COLO829 (cell line): ENCODE measurements at regions not wholly inside any gene's neighbourhood (a gene's known extent, or its start where the extent isn't known, plus 50 kb on each side); places are given as distances from the start of the nearest gene placed in this dataset.
"Not testable (repeated sequence)": the region's sequence is repeated elsewhere in the genome, so short reads cannot be mapped to it uniquely, and the experiment has no call there.

Experiments
- DNase-seq: peaks from one replicate; pipeline ENCODE4 v3.0.0; 2012; ENCODE audit warnings: low spot score

- no peak for DNase-seq
Observed at GRCh38 chr13:80173224-80173623, 167.7 kb downstream of the SPRY2 start.

GRCh38 chr13:80171096-80171495 is 169.8 kb downstream of the SPRY2 start:
- peak; percentile 48 for DNase-seq

GRCh38 chr13:80168089-80168850 is 172.7 kb downstream of the SPRY2 start:
- no peak for DNase-seq

- DNase-seq = no peak
Observed at GRCh38 chr13:80166352-80166751, 174.6 kb downstream of the SPRY2 start.

- DNase-seq = no peak
Observed at GRCh38 chr13:80164462-80164861, 176.5 kb downstream of the SPRY2 start.

- DNase-seq = no peak
Observed at GRCh38 chr13:80161896-80162295, 179.0 kb downstream of the SPRY2 start.

- no peak for DNase-seq
Observed at GRCh38 chr13:80161219-80161618, 179.7 kb downstream of the SPRY2 start.

- DNase-seq = peak; percentile 20
Observed at GRCh38 chr13:80160110-80160509, 180.8 kb downstream of the SPRY2 start.

GRCh38 chr13:80157261-80157932 is 183.5 kb downstream of the SPRY2 start:
- DNase-seq = no peak

- not testable (repeated sequence) for DNase-seq
Observed at GRCh38 chr13:80152142-80152541, 188.8 kb downstream of the SPRY2 start.

- DNase-seq = no peak
Observed at GRCh38 chr13:80151016-80151415, 189.9 kb downstream of the SPRY2 start.

- DNase-seq = no peak
Observed at GRCh38 chr13:80149736-80150135, 191.2 kb downstream of the SPRY2 start.

- no peak for DNase-seq
Observed at GRCh38 chr13:80145171-80145690, 195.7 kb downstream of the SPRY2 start.

- no peak for DNase-seq
Observed at GRCh38 chr13:80144493-80144892, 196.4 kb downstream of the SPRY2 start.

GRCh38 chr13:80141123-80141849 is 199.6 kb downstream of the SPRY2 start:
- DNase-seq = no peak

- DNase-seq = no peak
Observed at GRCh38 chr13:80140685-80141084, 200.2 kb downstream of the SPRY2 start.

- DNase-seq = no peak
Observed at GRCh38 chr13:80139196-80139595, 201.7 kb downstream of the SPRY2 start.

- DNase-seq = no peak
Observed at GRCh38 chr13:80137994-80138393, 202.9 kb downstream of the SPRY2 start.

GRCh38 chr13:80134346-80134745 is 206.6 kb downstream of the SPRY2 start:
- DNase-seq = no peak

GRCh38 chr13:80133631-80134261 is 207.2 kb downstream of the SPRY2 start:
- no peak for DNase-seq

- DNase-seq = peak; percentile 83
Observed at GRCh38 chr13:80132741-80133601, 208.0 kb downstream of the SPRY2 start.
